CD4-positive, alpha-beta T cell (primary cell): ENCODE measurements at regions not wholly inside any gene's neighbourhood (a gene's known extent, or its start where the extent isn't known, plus 50 kb on each side); places are given as distances from the start of the nearest gene placed in this dataset.

Experiments
- ATAC-seq: fragments of 200-7000 bp; cut with Tn5 transposase; one replicate; pipeline ENCODE4 v1.10.0; 2022; ENCODE audit warnings: mild to moderate bottlenecking; ENCODE audit not compliant: poor library complexity
- CTCF ChIA-PET: fragments of 350-600 bp; sonication (Branson Sonifier 250); formaldehyde crosslinking; loops from one replicate; lab custom pipeline; 2021; ENCODE audit warnings: antibody characterized with exemption, inconsistent platforms; lab: Charles Lee
- POLR2A ChIA-PET: fragments of 350-600 bp; sonication (Branson Sonifier 250); formaldehyde crosslinking; loops from one replicate; lab custom pipeline; 2021; ENCODE audit warnings: antibody characterized with exemption, inconsistent platforms; lab: Charles Lee
- DNase-seq, 14 experiments: peaks; one replicate each; pipeline ENCODE4 v3.0.0-alpha.2; 2013 to 2020; ENCODE audit warnings: mixed read lengths in 2 of 14
- H3K27ac ChIP-seq, 2 donors: one replicate each; pipeline versions ENCODE4 v1.5.1 to v1.7.0; 2013; ENCODE audit warnings: low read length in 2 of 2, low read depth in 1 of 2, mild to moderate bottlenecking in 1 of 2
- H3K27me3 ChIP-seq, 2 experiments: 1 replicate in 1 of 2; 2 replicates in 1 of 2; pipeline versions ENCODE4 v1.6.1 to v1.7.0; 2013; ENCODE audit warnings: low read length in 2 of 2, control low read depth in 1 of 2, mild to moderate bottlenecking in 1 of 2, moderate library complexity in 1 of 2; ENCODE audit not compliant: insufficient read depth in 2 of 2, control insufficient read depth in 1 of 2
- H3K36me3 ChIP-seq: one replicate; pipeline ENCODE4 v1.6.1; 2013; ENCODE audit warnings: low read length, control low read depth; ENCODE audit not compliant: insufficient read depth
- H3K4me1 ChIP-seq: one replicate; pipeline ENCODE4 v1.6.1; 2013; ENCODE audit warnings: low read length, control low read depth; ENCODE audit not compliant: insufficient read depth
- H3K4me3 ChIP-seq: one replicate; pipeline ENCODE4 v1.5.1; 2013; ENCODE audit warnings: mild to moderate bottlenecking, low read length, moderate library complexity
- H3K9me3 ChIP-seq, 2 experiments: 1 replicate in 1 of 2; 2 replicates in 1 of 2; pipeline versions ENCODE4 v1.6.1 to v1.7.0; 2013; ENCODE audit warnings: low read length in 2 of 2, mild to moderate bottlenecking in 2 of 2, control low read depth in 1 of 2, moderate library complexity in 1 of 2; ENCODE audit not compliant: control insufficient read depth in 1 of 2, insufficient read depth in 1 of 2
- H3K27ac Mint-ChIP-seq: one replicate; pipeline ENCODE4 v1.8.0; 2020; ENCODE audit warnings: mixed read lengths
- H3K27me3 Mint-ChIP-seq: one replicate; pipeline ENCODE4 v1.8.0; 2021; ENCODE audit warnings: mixed read lengths
- H3K36me3 Mint-ChIP-seq: one replicate; pipeline ENCODE4 v1.8.0; 2021; ENCODE audit warnings: low read depth, mixed read lengths
- H3K4me1 Mint-ChIP-seq: one replicate; pipeline ENCODE4 v1.8.0; 2021; ENCODE audit warnings: low read depth, mixed read lengths
- H3K4me3 Mint-ChIP-seq: one replicate; pipeline ENCODE4 v1.8.0; 2020; ENCODE audit warnings: mild to moderate bottlenecking, mixed read lengths
- H3K9me3 Mint-ChIP-seq: one replicate; pipeline ENCODE4 v1.8.0; 2020; ENCODE audit warnings: mixed read lengths
- CTCF ChIP-seq: fragments of 200-600 bp; IDR thresholded peaks from one replicate; pipeline ENCODE4 v1.8.0; 2022; ENCODE audit warnings: antibody characterized with exemption, mild to moderate bottlenecking
- intact Hi-C, 2 experiments: fragments of 100-400 bp; cut with DNase I in 1 of 2; cut with micrococcal nuclease in 1 of 2; formaldehyde crosslinking; loops; one replicate each; pipeline versions ENCODE4 v1.15.1 to v1.9.0; 2023 to 2025; cut with DNase I, micrococcal nuclease

- H3K27ac ChIP-seq: no peak overlapping the region
- peaks cover 0 to 13% of the 10 kb centered on the region in 2 experiments for H3K9me3 ChIP-seq
- intact Hi-C loops: no loop called here
- no peak for DNase-seq
- Mint-ChIP-seq H3K9me3 (peaks cover 10% of the 10 kb centered on the region), H3K27ac (no peak overlapping the region), H3K4me1 (no peaks in the 10 kb centered on the region), H3K27me3 (no peaks in the 10 kb centered on the region), H3K4me3 (no peak overlapping the region), H3K36me3 (no peaks in the 10 kb centered on the region)
- ATAC-seq: no peak
- ChIA-PET CTCF (no interaction called here), POLR2A (no interaction called here)
- no peak overlapping the region for H3K4me3 ChIP-seq
- no peak for TF ChIP-seq CTCF
- no peaks in the 10 kb centered on the region for H3K36me3 ChIP-seq
- H3K27me3 ChIP-seq: no peaks in the 10 kb centered on the region
- no peaks in the 10 kb centered on the region for H3K4me1 ChIP-seq
Measured at GRCh38 chr6:93017626-93018025, 401.7 kb downstream of the EPHA7 start.

- TF ChIP-seq CTCF: no peak
- Histone ChIP-seq H3K27me3 (no peaks in the 10 kb centered on the region), H3K27ac (no peak overlapping the region), H3K4me3 (no peak overlapping the region), H3K36me3 (no peaks in the 10 kb centered on the region), H3K4me1 (no peaks in the 10 kb centered on the region), H3K9me3 (peaks cover 0 to 13% of the 10 kb centered on the region in 2 experiments)
- Mint-ChIP-seq H3K4me1 (no peaks in the 10 kb centered on the region), H3K4me3 (no peak overlapping the region), H3K27me3 (no peaks in the 10 kb centered on the region), H3K36me3 (no peaks in the 10 kb centered on the region), H3K27ac (no peak overlapping the region), H3K9me3 (peaks cover 8% of the 10 kb centered on the region)
- POLR2A ChIA-PET: no interaction called here
- ATAC-seq: no peak
- no peak for DNase-seq
- intact Hi-C loops: no loop called here
- CTCF ChIA-PET: no interaction called here
Measured at GRCh38 chr6:93017213-93017612, 402.1 kb downstream of the EPHA7 start.

- peaks cover 0 to 5% of the 10 kb centered on the region in 2 experiments for H3K9me3 ChIP-seq
- Mint-ChIP-seq H3K27me3 (no peaks in the 10 kb centered on the region), H3K27ac (no peak overlapping the region), H3K36me3 (no peaks in the 10 kb centered on the region), H3K4me1 (no peaks in the 10 kb centered on the region), H3K9me3 (no peaks in the 10 kb centered on the region), H3K4me3 (no peak overlapping the region)
- DNase-seq: no peak
- no peaks in the 10 kb centered on the region for H3K4me1 ChIP-seq
- ChIA-PET POLR2A (no interaction called here), CTCF (no interaction called here)
- no peaks in the 10 kb centered on the region for H3K27me3 ChIP-seq
- no peak overlapping the region for H3K27ac ChIP-seq
- H3K36me3 ChIP-seq: no peaks in the 10 kb centered on the region
- intact Hi-C loops: no loop called here
- TF ChIP-seq CTCF: no peak
- no peak for ATAC-seq
- no peak overlapping the region for H3K4me3 ChIP-seq
Measured at GRCh38 chr6:93013054-93013453, 406.3 kb downstream of the EPHA7 start.
